DND-41 (cell line): ENCODE measurements at regions not wholly inside any gene's neighbourhood (a gene's known extent, or its start where the extent isn't known, plus 50 kb on each side); places are given as distances from the start of the nearest gene placed in this dataset.

Experiments
- ATAC-seq: fragments of 200-7000 bp; cut with Tn5 transposase; 3 replicates; pipeline ENCODE4 v1.9.1; 2021; ENCODE audit warnings: low read depth; ENCODE audit not compliant: insufficient read depth
- DNase-seq: peaks from one replicate; pipeline ENCODE4 v3.0.0-alpha.2; 2020
- H2AFZ ChIP-seq: 2 replicates; pipeline ENCODE4 v1.6.0; 2012; ENCODE audit warnings: low read depth, low read length
- H3K27ac ChIP-seq: 2 replicates; pipeline ENCODE4 v1.5.1; 2012; ENCODE audit warnings: low read length, inconsistent platforms
- H3K27me3 ChIP-seq: fragments of 200-600 bp; sonication (generic); 2 replicates; pipeline ENCODE4 v1.6.0; 2012; ENCODE audit warnings: low read length, mild to moderate bottlenecking, inconsistent platforms; ENCODE audit not compliant: insufficient read depth, poor library complexity
- H3K36me3 ChIP-seq: 2 replicates; pipeline ENCODE4 v1.5.1; 2012; ENCODE audit warnings: low read length, inconsistent platforms; ENCODE audit not compliant: insufficient read depth
- H3K4me1 ChIP-seq: 2 replicates; pipeline ENCODE4 v1.5.1; 2012; ENCODE audit warnings: mild to moderate bottlenecking, low read length; ENCODE audit not compliant: insufficient read depth
- H3K4me2 ChIP-seq: 2 replicates; pipeline ENCODE4 v1.6.0; 2012; ENCODE audit warnings: mild to moderate bottlenecking, moderate library complexity, low read length, inconsistent platforms; ENCODE audit not compliant: insufficient read depth
- H3K4me3 ChIP-seq, 2 experiments: fragments of 200-600 bp in 1 of 2; shearing (Covaris generic) in 1 of 2; 2 replicates each; pipeline ENCODE4 v1.5.1; 2012 to 2016; ENCODE audit warnings: inconsistent platforms in 2 of 2, low read length in 2 of 2, mild to moderate bottlenecking in 2 of 2, low read depth in 1 of 2, moderate library complexity in 1 of 2
- H3K79me2 ChIP-seq: 2 replicates; pipeline ENCODE4 v1.6.0; 2012; ENCODE audit warnings: low read length, inconsistent platforms; ENCODE audit not compliant: insufficient read depth
- H3K9ac ChIP-seq: 2 replicates; pipeline ENCODE4 v1.6.0; 2012; ENCODE audit warnings: low read depth, mild to moderate bottlenecking, inconsistent platforms, low read length, moderate library complexity
- H3K9me3 ChIP-seq: 2 replicates; pipeline ENCODE4 v1.5.1; 2012; ENCODE audit warnings: low read length, moderate library complexity, mild to moderate bottlenecking, inconsistent platforms; ENCODE audit not compliant: insufficient read depth, severe bottlenecking
- H4K20me1 ChIP-seq: 2 replicates; pipeline ENCODE4 v1.6.0; 2012; ENCODE audit warnings: low read length; ENCODE audit not compliant: insufficient read depth
- EZH2 ChIP-seq: IDR thresholded peaks from 3 replicates; pipeline ENCODE4 v1.6.1; 2012; ENCODE audit warnings: borderline replicate concordance, low read depth, mild to moderate bottlenecking, moderate library complexity, low read length, inconsistent platforms; ENCODE audit not compliant: severe bottlenecking
- TF ChIP-seq, protein P1 (sequence below): IDR thresholded peaks from 2 replicates; pipeline ENCODE4 v1.5.1; 2012; ENCODE audit warnings: borderline replicate concordance, low read length, moderate library complexity, mild to moderate bottlenecking; ENCODE audit not compliant: poor library complexity, severe bottlenecking; ENCODE audit errors: extremely low read depth

DNA sequence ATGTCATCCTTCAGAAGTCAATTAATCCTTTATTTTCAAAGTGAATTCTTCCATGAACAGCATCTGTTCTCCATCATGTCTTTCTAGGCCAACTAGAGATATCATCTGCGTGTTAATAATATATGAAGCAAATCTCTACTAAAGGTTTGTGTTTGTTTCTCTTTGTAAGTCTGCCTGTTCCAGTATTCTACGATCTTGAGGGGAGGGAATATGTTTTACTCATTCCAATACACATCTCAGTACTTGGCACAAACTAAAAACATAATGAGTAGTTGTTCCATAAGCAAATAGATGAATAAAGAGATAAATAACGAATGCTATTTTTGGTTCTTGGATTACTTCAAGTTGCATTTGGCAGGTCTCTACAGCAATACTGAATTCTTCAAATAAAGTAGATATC, 470.7 kb upstream of the GRIN3A start:
- DNase-seq (no peak), ATAC-seq (no peak)
- H2AFZ ChIP-seq = no peak overlapping the region
- H3K27me3 ChIP-seq = no peaks in the 10 kb centered on the region
- H4K20me1 ChIP-seq = no peaks in the 10 kb centered on the region
- no peak overlapping the region for H3K27ac ChIP-seq
- H3K4me2 ChIP-seq = no peak overlapping the region
- no peak overlapping the region for H3K4me3 ChIP-seq
- TF ChIP-seq, protein P1, sequence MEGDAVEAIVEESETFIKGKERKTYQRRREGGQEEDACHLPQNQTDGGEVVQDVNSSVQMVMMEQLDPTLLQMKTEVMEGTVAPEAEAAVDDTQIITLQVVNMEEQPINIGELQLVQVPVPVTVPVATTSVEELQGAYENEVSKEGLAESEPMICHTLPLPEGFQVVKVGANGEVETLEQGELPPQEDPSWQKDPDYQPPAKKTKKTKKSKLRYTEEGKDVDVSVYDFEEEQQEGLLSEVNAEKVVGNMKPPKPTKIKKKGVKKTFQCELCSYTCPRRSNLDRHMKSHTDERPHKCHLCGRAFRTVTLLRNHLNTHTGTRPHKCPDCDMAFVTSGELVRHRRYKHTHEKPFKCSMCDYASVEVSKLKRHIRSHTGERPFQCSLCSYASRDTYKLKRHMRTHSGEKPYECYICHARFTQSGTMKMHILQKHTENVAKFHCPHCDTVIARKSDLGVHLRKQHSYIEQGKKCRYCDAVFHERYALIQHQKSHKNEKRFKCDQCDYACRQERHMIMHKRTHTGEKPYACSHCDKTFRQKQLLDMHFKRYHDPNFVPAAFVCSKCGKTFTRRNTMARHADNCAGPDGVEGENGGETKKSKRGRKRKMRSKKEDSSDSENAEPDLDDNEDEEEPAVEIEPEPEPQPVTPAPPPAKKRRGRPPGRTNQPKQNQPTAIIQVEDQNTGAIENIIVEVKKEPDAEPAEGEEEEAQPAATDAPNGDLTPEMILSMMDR = no peak
- TF ChIP-seq EZH2 = no peak
- H3K79me2 ChIP-seq = no peaks in the 10 kb centered on the region
- H3K36me3 ChIP-seq = no peaks in the 10 kb centered on the region
- H3K9ac ChIP-seq = no peak overlapping the region
- no peaks in the 10 kb centered on the region for H3K4me1 ChIP-seq
- H3K9me3 ChIP-seq = no peaks in the 10 kb centered on the region

GRCh38 chr9:102206432-102206831, 468.0 kb upstream of the GRIN3A start:
- H3K9ac ChIP-seq = no peak overlapping the region
- H3K4me2 ChIP-seq = no peak overlapping the region
- no peaks in the 10 kb centered on the region for H3K79me2 ChIP-seq
- H3K27me3 ChIP-seq = no peaks in the 10 kb centered on the region
- no peaks in the 10 kb centered on the region for H3K4me1 ChIP-seq
- no peaks in the 10 kb centered on the region for H3K9me3 ChIP-seq
- H2AFZ ChIP-seq = no peak overlapping the region
- no peak overlapping the region for H3K4me3 ChIP-seq
- DNase-seq (no peak), ATAC-seq (no peak)
- no peaks in the 10 kb centered on the region for H4K20me1 ChIP-seq
- no peak overlapping the region for H3K27ac ChIP-seq
- TF ChIP-seq, protein P1 = no peak
- TF ChIP-seq EZH2 = no peak
- H3K36me3 ChIP-seq = no peaks in the 10 kb centered on the region

DNA sequence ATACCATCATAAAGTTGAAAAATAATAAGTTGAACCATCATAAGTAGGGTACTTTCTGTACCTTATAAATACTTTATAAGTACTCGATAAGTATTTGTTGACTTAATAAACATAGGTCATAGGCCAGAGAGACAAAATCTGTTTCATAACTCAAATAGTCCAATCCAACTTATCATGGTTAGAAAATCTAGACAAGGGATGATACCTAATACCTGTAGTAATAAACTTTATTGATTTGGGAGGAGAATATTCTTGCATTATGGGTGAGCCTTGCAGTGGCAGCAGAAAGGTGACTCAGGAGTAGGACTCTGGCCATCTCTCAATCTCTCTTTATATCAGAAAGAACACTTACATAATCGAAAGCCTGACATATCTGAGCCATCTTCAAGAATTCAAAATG, 466.8 kb upstream of the GRIN3A start:
- DNase-seq (no peak), ATAC-seq (no peak)
- H4K20me1 ChIP-seq = no peaks in the 10 kb centered on the region
- no peaks in the 10 kb centered on the region for H3K36me3 ChIP-seq
- H3K27me3 ChIP-seq = no peaks in the 10 kb centered on the region
- no peaks in the 10 kb centered on the region for H3K4me1 ChIP-seq
- no peaks in the 10 kb centered on the region for H3K9me3 ChIP-seq
- H3K9ac ChIP-seq = no peak overlapping the region
- H3K4me3 ChIP-seq = no peak overlapping the region
- no peak for TF ChIP-seq EZH2
- TF ChIP-seq, protein P1 = no peak
- no peak overlapping the region for H3K27ac ChIP-seq
- no peak overlapping the region for H2AFZ ChIP-seq
- H3K79me2 ChIP-seq = no peaks in the 10 kb centered on the region
- no peak overlapping the region for H3K4me2 ChIP-seq

GRCh38 chr9:102202126-102202525, 463.7 kb upstream of the GRIN3A start:
- TF ChIP-seq, protein P1 = no peak
- no peak for TF ChIP-seq EZH2
- Histone ChIP-seq H4K20me1 (no peaks in the 10 kb centered on the region), H3K9me3 (no peaks in the 10 kb centered on the region), H3K4me3 (no peak overlapping the region), H3K27ac (no peak overlapping the region), H3K36me3 (no peaks in the 10 kb centered on the region), H3K4me1 (no peaks in the 10 kb centered on the region), H3K4me2 (no peak overlapping the region), H3K9ac (no peak overlapping the region), H3K27me3 (no peaks in the 10 kb centered on the region), H3K79me2 (no peaks in the 10 kb centered on the region), H2AFZ (no peak overlapping the region)
- no peak for DNase-seq
- no peak for ATAC-seq
